ENCODE measurements at regions not wholly inside any gene's neighbourhood (a gene's known extent, or its start where the extent isn't known, plus 50 kb on each side); places are given as distances from the start of the nearest gene placed in this dataset.
"Not testable (repeated sequence)": the region's sequence is repeated elsewhere in the genome, so short reads cannot be mapped to it uniquely, and the experiment has no call there.

DNA sequence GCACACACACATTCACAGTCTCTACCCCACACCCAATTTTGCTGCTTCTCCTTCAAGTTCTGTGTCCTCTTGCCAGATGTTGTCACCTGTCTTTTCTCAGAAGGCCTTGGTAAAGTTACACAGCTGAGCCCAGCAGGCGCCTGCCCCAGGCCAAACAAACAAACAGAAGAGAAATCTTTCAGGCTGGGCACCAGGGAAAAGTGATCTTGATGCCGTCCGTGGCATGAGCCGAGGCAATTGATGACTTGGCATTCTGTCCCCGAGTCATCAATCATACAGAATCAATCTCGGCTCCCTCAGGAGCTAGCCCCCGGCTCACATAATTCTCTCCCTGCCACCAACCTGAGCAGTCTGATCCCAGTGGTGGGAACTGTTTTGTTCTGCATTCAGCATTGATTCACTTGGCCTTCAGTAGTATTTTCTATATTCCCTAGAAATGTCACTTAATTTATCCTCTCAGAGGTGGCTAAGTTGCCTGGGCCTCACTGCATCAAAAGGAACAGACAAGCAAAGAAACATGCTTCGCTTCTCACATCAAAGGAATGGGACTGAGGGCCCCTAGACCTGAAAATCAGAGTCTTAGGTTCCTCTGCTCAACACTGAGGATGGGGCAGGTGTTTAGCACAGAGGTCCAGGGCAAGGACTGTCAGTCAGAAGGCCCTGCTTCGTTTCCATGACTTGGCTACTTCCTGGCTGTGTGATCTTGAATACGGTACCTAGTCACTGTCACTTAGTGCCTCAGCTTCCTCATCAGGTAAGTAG, 278.8 kb upstream of the CELF4 start:
- DNase-seq (ENCODE audit: low read depth): no peak

- no peak for DNase-seq (ENCODE audit: low read depth)
Observed at GRCh38 chr18:37838083-37838482, 272.5 kb upstream of the CELF4 start.

GRCh38 chr18:37836071-37836970, 270.7 kb upstream of the CELF4 start:
- no peak for DNase-seq (ENCODE audit: low read depth)

- DNase-seq (ENCODE audit: low read depth): not testable (repeated sequence)
Observed at GRCh38 chr18:37832010-37832695, 266.6 kb upstream of the CELF4 start.

DNA sequence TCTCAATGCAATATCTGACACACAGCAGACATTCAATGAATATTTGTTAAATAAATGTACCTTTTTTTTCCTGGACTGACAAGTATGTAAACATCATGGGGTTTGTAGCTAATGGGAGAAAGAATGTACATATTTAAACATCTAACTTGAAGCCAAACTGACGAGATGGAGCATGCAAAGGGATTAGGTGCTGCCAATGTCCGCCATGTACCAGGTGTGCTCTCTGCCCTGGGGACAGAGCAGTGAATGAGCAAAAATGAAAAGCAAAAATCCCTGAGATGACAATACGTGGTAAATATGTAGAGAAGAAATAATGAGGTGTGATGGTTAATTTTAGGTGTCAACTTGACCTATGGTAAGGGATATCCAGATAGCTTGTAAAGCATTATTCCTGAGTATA, 247.4 kb upstream of the CELF4 start:
- DNase-seq (ENCODE audit: low read depth): no peak

DNA sequence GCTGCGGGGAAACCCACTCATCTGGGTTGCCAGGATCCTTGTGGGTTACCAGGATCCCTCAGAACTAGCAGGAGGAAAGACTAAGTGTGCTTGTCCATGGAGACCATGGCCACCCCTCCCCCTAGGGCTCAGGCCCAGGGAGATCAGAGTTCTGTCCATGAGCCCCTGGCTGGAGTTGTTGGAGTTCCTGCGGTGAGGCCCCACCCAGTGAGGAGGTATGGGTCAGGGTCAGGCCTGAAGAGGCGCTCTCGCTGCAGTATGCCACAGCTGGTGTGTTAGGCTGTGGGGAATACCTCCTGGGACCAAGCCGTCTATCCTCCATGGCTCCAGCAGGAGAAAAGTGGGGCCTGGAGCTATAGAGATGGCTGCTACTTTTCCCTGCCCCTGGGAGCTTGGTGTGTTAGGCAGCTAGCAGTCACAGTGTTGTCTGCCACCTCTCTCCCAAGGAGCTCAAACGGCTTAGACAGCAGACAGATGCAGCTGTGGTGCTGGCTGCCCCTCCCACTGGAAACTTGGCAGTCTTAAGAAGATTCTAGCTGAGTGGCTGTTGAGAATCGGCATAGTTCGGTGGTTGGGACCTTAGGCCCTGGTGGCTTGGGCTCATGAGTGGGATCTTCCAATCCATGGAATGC, 240.3 kb upstream of the CELF4 start:
- no peak for DNase-seq (ENCODE audit: low read depth)

- DNase-seq (ENCODE audit: low read depth): no peak
Observed at GRCh38 chr18:37796823-37797349, 231.3 kb upstream of the CELF4 start.

GRCh38 chr18:37787452-37787851, 221.9 kb upstream of the CELF4 start:
- no peak for DNase-seq (ENCODE audit: low read depth)

DNA sequence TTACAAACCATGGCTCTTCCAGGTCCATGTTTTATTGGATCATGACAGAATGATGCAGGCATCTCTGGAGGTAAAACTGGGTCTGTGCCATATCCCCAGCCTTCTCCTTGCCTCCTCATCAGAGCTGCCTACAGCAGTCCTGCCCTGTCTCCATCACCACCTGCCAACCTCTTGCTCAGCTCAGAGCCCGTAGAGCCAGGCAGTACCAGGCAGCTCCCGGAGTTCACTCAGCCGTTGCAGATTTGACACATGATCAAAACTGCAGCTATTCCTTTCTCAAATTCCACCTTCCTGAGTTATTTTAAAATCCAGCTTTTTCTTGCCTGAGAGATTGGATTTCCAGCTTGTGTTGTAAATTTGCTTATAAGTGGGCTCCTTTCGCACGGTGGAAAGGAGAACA, 218.2 kb upstream of the CELF4 start:
- no peak for DNase-seq (ENCODE audit: low read depth)

DNA sequence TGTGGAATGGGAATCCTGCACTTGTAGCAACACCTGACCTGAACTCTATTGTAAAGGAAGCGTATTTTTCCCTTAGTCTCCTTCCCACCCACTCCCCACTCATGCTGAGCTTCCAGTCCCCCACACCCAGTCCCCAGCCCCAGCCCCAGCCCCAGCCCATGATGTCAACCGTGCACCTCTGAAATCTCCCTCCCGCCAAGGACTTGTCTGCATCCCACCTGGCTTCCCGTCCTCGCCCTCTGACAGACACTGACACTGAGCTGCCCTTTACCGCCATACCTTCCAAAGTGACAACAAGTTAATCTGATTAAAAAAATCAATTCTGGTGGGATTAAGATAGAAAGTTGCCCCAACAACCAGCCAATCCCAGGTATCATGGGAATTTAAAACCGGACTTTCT, 213.6 kb upstream of the CELF4 start:
- DNase-seq (ENCODE audit: low read depth): no peak

- no peak for DNase-seq (ENCODE audit: low read depth)
Observed at GRCh38 chr18:37778417-37779165, 213.0 kb upstream of the CELF4 start.

- DNase-seq (ENCODE audit: low read depth): no peak
Observed at GRCh38 chr18:37769826-37770225, 204.2 kb upstream of the CELF4 start.

DNA sequence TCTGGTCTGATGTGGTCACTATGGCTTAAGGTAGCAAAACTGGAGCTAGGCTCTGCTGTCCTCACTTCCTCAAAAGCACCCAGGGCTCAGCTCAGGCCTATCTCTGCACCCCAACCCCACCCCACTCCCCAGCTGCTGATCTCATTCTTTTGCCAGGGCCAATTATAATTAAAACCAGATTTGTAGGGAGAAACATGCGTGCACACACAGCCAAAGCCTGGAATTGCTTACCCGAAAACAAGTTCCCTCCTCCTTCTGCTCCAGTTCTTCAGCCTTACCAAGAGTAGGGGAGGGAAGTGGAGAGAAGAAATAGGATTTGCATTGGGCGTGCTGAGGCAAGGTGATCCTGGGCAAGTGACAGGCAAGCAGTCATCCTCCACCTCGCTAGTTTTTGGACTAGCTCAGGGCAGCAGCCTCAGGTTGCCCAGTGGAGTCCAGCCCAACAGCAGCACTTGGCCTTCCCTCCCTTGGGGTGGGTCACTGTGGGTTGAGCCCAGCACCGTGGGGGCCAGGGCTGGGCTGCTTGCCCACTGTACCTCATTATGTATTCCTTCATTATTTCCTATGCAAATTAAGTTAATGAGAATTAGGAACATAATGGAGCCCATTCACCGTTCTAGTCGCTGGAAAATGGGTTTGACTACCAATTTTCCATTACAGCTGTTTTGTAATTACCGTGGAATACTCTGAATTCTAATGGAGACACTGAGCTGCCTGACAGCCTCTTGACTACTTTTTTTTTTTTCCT, 199.1 kb upstream of the CELF4 start:
- no peak for DNase-seq (ENCODE audit: low read depth)

DNA sequence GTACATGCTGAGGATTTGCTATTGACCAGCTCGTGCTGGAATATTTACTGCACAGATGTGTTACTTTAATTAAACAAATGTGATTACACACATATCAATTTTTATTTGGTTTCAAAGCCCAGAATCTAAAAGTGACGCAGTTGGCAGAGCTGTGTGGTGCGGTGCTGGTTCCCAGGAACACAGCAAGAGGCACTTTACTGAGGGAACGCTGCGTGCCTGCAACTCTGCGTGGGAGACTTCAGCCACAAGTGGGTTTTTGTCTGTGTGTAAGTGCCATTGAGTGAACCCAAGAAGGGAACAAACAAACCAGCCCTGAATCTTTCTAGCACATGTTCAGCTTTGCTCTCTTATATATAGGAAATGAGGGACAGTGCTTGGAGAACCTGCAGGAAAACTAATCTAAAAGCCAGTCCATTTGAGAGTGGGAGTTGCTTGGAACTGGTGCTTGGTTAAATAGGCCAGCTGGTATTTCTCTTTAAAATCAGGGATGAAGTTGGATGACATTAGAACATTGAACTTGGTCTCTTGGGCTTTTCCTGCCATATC, 196.6 kb upstream of the CELF4 start:
- DNase-seq (ENCODE audit: low read depth): no peak

DNA sequence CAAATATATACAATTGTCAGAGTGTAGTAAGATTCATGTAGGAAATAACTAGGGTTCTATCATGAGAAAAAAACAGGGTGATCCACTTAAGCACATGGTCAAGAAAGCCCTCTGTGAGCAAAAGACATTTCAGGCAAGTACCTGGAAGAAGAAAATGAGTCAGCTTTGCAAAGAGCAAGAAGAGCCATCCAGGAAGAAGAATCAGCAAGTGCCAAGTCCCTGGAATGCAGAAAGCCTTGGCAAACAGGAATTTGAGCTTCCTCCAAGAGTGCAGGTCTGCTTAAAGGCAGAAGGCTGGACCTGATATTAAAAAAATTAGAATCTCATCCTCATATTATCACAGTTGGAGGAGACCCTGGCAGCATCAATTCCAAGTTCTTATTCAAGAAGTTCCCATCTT, 188.5 kb upstream of the CELF4 start:
- no peak for DNase-seq (ENCODE audit: low read depth)

- no peak for DNase-seq (ENCODE audit: low read depth)
Observed at GRCh38 chr18:37742436-37742835, 176.8 kb upstream of the CELF4 start.

- no peak for DNase-seq (ENCODE audit: low read depth)
Observed at GRCh38 chr18:37741032-37741623, 175.5 kb upstream of the CELF4 start.

- DNase-seq (ENCODE audit: low read depth): no peak
Observed at GRCh38 chr18:37734406-37734805, 168.8 kb upstream of the CELF4 start.

GRCh38 chr18:37729716-37730115, 164.1 kb upstream of the CELF4 start:
- DNase-seq (ENCODE audit: low read depth): no peak

DNA sequence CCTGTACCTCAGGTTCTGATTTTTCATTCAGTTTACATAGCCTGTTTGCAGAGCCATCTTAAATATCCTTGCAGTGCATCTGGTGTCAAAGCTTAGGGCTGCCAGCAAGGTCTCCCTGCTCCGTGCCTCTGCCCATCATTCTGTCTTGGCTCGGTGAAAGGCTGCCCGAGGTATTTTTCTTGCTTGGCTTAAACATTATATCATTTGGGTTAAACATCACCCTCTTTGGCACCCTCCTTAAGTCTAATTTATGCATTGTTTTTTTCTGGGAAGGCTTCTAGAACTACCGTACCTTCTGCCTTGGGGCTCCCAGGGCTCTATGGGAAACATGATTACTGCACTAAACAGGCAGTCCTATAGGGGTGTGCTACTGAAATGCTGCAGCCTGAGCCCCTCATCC, 158.6 kb upstream of the CELF4 start:
- no peak for DNase-seq (ENCODE audit: low read depth)
